HG03575 (cell line): ENCODE measurements at regions not wholly inside any gene's neighbourhood (a gene's known extent, or its start where the extent isn't known, plus 50 kb on each side); places are given as distances from the start of the nearest gene placed in this dataset.

Experiments used
- ATAC-seq: cut with Tn5 transposase; IDR thresholded peaks from one replicate; pipeline ENCODE4 v1.9.1; 2021; ENCODE audit not compliant: unreplicated experiment, insufficient number of reproducible peaks, low FRiP score; ENCODE audit errors: extremely low read depth

DNA sequence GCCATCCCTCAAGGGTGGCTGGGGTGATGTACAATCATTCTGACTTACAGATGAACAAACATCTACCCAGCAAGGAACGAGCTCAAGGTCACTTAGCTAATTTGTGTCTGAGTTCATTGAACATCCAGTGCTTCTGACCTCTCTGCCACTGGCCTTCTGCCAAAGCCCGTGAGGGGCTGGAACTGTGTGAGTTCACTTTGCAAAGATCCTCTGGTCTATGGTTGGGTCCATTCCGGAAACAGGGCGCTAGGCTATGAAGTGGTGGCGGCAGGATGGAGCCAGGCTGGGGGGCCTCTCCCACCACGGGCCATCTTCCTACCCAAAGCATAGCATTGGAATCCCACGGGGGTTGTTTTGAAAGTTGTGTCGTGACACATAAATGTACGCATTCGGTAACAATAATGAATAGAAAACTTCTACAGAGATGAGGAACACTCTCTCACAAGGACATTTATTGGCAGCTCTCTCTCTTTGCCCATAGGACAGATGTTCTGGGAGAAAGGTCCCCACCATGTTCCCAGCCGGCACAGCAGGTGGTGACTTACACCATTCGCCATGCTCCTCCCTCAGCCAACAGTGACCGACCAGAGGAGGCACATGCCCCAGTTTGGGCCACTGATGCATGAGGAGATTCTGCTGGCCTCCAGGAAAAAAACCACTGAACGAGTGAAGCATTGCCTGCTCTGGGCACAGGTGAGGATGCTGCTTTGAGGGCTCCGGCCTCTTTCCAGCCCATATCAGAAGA is 214.7 kb upstream of the CHRNA7 start:
- no peak for ATAC-seq

DNA sequence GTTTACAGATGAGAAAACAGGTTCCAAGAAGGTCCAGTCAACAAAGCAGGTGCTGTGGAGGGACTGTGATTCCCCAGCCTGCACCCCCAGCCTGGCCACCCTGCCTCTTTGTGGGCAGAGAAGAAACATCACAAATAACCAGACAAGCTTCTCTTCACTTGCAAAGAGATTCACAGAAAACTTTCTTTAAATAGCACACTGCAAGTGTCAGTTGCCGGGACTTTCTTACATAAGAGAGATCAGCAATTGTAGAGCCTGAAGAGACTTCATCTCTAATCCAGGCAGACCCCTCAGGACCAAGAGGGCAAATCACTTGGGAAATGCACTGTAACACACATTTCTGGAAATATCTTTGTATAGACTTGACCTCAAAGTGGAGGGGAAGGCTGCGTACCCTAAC is 207.9 kb upstream of the CHRNA7 start:
- ATAC-seq, result no peak

DNA sequence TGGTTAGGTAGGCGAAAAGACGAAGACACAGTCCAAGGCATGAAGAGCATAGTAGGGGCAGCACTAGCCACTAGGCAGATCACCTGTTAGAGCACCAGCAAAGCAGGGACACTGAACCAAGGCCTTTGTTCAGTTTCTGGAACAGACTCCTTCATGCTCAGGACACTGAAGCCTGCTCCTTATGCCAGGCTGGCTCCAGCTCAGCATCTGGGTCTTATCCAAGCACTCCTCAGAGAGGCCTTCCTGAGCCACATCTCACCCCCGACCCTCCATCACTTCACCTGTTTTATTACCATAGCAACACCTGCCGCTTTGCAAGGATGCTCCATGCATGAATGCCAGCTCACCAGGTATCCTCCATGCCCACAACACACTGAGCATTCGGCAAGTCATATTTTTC is 206.3 kb upstream of the CHRNA7 start:
- no peak for ATAC-seq

DNA sequence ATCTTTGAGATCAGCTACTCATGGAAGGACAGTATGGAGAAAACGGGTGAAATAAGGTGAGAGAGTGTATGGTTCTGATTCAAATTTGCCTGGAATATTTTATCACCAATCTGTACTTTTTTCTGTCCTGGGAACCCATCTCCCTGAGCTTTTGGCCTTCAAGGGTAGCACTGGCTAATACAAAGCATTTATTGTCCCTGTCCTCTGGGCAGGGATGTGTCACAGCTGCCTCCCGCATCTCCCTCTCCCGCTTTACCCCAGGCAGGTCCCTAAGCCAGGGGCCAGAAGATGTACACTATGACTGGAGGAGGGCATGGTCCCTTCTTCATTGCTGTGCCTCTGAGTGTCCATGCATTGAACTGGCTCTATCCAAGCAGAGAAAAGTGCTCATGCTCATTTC is 201.7 kb upstream of the CHRNA7 start:
- no peak for ATAC-seq

DNA sequence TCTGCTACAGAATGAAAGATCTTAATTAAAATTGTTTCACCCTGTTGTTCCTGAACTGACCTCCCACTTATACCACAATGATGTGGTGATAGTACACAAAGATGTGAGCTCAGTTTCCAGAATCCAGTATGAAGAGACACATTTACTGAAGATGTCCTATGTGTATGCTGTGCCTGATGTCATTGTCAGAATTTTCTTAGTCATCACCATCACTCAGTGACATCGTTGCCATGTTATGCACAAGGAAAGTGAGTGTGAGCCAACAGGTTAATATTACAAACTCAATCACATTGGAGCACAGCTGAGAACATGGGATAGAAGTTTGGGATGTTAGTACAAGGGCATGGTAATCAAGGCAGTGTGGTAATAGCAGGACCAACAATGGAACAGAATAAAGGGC is 199.7 kb upstream of the CHRNA7 start:
- ATAC-seq, result no peak

DNA sequence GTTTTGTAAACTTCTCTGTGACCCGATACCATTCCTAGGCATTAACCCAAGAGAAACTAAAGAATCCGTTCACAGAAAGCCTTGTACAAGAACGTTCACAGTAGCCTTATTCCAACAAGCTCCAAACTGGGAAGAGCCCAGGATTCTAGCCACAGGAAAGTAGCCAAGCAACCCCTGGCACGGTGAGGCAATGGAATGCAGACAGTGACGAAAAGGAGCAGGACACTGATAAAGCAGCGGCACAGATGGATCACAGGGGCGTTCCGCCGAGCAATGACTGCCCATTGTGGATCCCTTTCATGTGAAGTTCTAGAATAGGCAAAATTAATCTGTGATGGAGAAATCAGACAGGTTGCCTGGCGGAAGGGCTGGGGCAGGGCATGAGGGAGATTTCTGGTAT is 198.7 kb upstream of the CHRNA7 start:
- no peak for ATAC-seq

DNA sequence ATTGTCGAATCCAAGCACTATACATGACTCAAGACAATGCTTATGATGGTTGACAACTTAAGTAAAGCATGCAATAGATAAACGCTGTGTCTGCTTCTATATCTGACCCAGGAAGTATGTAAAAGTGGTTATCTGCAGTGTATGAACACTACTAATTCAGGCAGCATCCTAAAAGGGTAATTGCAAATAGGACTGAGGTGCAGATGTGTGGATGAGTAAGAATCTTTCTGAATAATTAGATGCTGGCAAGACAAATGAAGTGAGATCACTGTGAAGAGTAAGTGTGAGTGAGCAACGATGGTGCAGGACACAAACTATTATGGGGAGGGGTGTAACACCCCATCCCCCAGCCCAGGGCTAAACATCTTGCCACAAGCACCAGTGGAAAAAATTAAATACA is 195.7 kb upstream of the CHRNA7 start:
- no peak for ATAC-seq

DNA sequence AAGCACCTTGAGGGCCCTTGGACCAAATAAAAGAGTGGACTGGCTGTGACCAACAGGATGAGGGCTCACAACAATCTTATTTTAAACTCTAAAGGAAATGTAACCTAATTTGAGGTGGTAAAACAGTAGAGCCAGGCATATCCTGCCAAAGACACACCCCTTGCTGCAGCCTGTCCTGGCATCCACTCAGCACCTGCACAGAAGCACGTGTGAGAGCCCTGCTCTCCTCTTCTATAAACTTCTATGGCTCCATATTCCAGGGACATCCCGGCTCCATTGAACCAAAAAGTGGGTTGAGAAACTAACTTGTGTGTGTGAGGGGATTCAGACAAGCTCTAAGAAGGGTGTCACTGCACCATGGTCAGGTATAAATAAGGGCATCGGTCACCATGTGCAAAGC is 190.9 kb upstream of the CHRNA7 start:
- no peak for ATAC-seq

DNA sequence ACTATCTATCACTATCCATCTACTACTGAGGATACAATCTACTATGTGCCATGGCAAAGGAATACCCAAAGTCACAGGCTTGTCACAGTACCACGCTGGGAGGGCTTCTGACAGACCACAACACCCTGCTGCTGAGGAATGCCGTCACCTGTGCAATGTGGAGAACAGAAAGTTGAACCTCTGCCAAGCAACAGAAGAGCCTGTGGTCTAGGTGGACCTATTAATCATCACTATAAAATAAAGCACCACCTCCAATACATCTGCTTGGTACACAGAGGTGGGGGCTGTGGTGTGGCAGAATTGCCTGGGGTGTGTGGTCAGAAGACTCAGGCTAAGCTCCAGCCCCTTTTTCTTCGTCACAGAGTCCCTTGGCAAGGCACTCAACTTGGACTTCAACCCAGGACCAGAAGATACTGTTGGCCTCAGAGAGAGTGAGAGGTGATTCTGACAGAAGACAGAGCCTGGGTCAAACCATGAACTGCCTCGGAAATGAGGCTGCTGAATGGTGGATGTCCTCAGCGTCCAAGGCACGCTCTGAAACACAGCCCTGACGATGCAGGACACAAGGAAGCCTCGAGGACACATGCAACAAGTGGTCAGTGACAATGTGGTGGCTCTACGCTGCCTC is 189.4 kb upstream of the CHRNA7 start:
- ATAC-seq, result no peak

DNA sequence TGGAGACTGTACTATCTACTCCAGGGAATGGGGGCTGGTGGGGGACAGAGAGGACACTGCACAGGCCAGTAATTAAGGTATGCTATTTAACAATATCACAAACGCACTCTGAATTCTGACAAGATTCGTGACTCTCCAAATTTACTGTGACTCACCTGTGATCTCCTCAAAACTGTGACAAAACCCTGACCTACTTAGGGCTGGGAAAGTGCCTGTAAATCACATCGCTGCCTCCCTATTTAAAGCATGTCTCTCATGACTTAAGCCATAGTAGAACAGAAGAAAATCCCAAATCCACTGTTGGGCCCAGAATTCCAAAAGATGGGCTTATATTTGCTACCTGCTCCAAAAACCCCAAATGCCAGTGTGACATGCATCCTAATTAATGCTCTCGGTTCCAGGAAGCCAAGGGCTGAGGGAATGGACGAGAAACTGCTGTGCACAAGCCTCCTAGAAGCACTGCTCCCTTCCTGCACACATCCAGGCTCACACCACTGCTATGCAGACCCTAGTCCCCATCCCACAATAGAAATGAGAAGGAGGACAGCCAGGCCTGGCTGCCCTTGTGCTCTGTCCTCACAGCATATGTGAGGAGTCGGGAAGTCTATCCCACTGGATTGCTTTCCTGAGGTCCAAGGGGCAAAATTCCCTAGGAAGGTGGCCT is 187.7 kb upstream of the CHRNA7 start:
- no peak for ATAC-seq

DNA sequence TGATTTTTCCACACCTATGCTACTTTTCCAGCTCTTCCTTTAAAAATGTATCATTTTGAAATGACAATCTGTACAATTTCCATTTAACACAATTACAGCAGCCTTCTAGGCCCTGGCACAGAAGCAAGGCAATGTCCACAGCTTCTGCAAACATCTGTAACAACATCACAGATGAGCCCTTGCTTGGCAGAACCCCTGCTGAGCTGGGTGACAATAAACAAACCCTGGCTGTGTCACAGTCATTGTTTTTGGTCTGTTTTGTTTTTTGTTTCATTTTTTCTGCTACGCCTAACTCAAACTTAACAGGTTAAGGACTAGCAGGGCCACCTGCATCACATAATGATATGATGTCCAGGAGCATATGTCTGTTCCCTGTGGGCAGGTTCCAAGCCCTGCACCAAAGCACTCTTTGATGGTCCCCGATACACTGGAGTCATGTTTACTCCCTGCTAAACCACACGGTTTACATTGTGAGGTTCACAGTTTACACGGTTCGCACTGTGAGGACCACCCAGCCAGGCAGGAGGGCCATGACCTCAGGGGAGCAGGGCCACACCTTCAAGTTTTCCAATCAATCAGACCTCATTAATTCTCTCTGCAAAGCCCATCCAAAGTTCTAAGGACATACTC is 186.8 kb upstream of the CHRNA7 start:
- ATAC-seq, result no peak

DNA sequence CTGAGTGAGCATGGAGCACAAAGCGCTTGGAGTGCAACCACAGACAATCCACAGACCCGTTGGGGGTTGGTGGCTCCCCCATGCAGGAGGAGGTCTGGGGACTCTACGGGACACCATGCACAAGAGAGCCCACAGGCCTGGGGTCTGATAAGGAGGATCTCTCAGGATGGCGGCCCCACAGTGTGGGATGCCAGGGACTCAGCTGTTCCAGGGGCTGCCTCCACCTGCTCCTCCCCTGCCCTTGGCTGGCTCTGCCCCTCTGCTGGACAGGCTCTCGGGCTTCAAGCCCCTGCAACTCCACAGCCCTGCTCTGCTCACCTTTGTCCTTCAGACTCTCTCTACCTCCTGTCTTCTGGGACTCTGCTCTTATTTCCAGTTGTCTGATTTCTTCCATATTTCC is 184.5 kb upstream of the CHRNA7 start:
- no peak for ATAC-seq

DNA sequence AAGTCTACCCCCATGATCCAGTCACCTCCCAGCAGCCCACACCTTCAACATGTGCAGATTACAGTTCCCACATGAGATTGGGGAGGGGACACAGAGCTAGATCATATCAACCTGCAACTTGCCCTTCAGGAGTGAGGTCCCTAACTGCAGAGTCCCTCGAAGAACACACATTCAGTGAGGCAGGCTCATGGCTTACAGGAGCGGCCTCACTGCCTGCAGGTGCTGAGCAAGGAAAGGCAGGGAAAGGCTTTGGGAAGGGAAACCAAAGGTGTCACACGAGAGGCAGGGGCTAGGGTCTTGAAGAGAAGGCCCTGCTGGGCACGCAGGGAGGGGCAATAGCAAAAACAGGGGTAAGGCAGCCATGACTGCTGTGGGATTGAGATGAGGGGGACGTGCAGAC is 182.4 kb upstream of the CHRNA7 start:
- no peak for ATAC-seq

DNA sequence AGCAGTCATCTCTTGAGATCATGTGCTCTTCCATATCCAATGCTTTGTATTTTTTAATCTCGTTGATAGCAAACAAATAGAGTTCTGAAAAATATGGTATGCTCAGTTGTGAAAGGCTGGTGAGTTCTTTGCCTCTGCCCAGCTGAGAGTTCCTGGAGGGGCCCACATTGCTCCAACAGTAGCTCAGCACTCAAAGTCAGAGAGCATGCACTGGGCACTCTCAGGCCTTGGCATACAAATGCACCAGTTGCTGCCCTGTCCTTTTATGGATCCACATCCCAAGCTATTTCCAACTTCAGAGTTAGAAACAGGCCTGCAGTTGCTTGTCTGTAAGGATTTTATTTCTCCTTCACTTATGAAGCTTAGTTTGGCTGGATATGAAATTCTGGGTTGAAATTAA is 181.7 kb upstream of the CHRNA7 start:
- no peak for ATAC-seq

DNA sequence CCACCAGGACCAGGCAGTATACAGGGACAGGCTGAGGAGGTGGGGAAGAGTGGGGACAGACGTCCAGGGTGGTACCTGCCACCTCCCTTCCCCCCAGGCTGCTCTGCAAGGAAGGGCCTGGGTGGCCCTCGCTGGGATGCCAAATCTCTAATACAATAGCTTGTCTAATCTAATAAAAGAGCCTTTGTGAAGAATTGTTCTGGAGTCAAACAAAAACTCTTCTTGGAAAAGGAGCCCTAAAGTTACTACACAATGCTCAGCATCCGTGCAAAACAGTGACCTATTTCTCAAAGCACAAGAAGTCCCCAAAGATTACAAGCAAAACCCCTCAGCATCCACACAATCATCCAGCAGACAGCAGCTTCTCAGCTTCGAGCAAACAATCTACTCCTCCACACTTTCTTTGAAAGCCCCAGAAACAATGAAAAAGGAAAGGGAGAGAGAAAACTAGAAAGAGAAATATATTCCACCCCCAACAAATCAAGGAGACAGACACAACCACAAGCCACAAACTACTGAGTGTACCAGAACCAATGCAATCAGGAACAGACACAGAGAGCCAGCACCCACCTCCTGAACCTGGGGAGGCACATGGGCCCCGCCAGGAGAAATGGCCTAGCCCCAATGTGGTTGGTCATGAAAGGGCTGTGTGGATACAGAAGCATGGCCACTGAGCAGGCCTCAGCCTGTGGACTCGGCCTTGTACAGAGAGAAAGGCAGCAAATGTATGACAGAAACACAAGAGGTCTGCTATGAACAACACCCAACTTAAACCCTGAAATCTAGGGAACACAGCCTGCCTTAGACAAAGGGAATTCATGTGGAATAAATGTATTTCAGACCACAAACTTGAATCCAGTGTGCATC is 177.1 kb upstream of the CHRNA7 start:
- no peak for ATAC-seq

DNA sequence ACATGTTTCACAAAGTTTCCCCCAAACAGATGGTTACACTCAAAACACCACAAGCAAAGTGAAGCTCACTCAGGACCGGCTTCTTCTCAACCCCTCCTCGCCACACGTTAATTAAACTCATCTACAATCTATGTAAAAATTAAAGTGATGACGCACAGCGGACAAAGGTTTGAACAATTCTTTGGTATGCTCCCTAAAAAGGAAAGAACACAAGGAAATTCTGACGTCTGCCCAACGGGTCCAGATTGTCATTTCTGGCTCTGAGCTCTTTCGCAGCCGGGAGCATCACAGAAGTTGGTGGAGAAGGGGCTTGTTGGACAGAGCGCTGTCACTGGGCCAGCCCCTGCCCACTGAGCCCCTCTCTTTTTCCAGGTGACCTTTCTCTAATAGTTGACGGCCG is 173.7 kb upstream of the CHRNA7 start:
- no peak for ATAC-seq

DNA sequence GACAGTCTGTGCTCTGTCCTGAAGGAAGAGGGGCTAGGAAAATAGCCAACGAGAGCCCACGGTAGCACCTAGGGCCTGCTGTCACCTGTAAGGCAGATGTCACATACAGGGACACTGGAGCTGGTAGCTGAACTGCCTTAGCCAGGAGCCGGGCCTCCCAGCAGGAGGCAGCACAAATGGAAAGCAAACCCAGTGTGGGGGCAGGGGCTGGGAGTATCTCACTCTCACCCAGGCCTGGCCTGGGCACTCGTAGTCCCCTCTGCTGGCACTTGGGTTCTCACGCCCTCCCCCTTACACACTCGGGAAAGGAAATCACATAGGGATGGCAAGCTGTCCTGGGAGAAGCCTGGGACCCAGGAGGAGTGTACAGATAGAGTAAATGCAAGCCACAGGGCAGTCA is 173.1 kb upstream of the CHRNA7 start:
- no peak for ATAC-seq

DNA sequence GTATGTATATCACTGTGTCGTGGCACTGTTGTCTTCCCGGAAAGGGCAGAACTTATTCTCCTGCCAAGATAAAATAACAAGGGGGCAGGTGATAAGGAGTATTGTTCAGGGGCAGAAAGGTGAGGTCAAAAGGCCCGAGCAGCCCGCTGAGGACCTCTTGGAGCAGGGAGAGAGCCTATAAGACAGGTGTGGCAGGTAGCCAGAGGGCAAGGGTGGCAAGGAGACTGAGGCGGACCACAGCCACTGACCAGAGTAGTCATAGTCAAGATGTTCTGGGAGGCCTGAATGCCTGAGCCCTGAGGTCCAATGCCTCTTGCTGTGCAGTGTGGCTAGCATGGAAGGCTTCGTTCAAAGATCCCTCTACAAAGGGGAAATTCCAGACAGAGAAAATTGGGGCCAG is 172.3 kb upstream of the CHRNA7 start:
- ATAC-seq, result no peak

DNA sequence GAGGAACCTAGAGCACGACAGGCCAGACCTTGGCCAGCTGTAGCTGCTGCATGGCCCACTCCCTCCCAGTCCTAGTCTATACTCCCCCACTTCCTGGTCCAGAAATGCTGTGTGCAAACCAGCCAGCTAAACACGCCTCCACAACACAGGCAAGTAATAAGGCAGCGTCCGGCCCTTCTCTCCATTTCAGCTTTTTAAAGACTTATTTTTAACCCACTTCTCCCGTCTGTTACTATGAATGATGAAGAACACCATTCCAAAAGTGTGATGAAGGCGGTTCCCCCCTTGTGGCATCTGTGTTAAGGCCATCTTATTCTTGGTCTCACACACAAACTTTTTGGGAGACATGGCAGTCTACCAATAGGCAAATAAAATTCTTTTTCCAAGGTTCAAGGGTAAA is 164.1 kb upstream of the CHRNA7 start:
- ATAC-seq, result no peak
